CD14-positive monocyte (primary cell): ENCODE measurements at regions not wholly inside any gene's neighbourhood (a gene's known extent, or its start where the extent isn't known, plus 50 kb on each side); places are given as distances from the start of the nearest gene placed in this dataset.
"Not testable (repeated sequence)": the region's sequence is repeated elsewhere in the genome, so short reads cannot be mapped to it uniquely, and the experiment has no call there.

ENCODE experiments used
- DNase-seq, 3 donors: peaks; one replicate each; pipeline ENCODE4 v3.0.0-alpha.2; 2011 to 2022
- H2AFZ ChIP-seq: 2 replicates; pipeline ENCODE4 v1.6.0; 2012; ENCODE audit warnings: mild to moderate bottlenecking, low read depth, low read length, inconsistent platforms; ENCODE audit not compliant: insufficient read depth, poor library complexity, severe bottlenecking
- H3K27ac ChIP-seq, 2 donors: 1 replicate in 1 of 2; 2 replicates in 1 of 2; pipeline ENCODE4 v1.5.1; 2012 to 2013; ENCODE audit warnings: low read length in 2 of 2, control low read depth in 1 of 2, inconsistent platforms in 1 of 2, low read depth in 1 of 2, mild to moderate bottlenecking in 1 of 2
- H3K27me3 ChIP-seq, 2 donors: one replicate each; pipeline versions ENCODE4 v1.6.0 to v1.6.1; 2011 to 2013; ENCODE audit warnings: low read length in 2 of 2; ENCODE audit not compliant: control insufficient read depth in 2 of 2, insufficient read depth in 2 of 2
- H3K36me3 ChIP-seq, 2 donors: replicated peaks in 1 of 2; 1 replicate in 1 of 2; 2 replicates in 1 of 2; pipeline versions ENCODE4 v1.5.1 to v1.6.1; 2012 to 2013; ENCODE audit warnings: low read length in 2 of 2, control low read depth in 1 of 2, inconsistent platforms in 1 of 2, mild to moderate bottlenecking in 1 of 2; ENCODE audit not compliant: insufficient read depth in 2 of 2, control insufficient read depth in 1 of 2
- H3K4me1 ChIP-seq, 2 donors: 1 replicate in 1 of 2; 2 replicates in 1 of 2; pipeline versions ENCODE4 v1.5.1 to v1.6.1; 2012 to 2013; ENCODE audit warnings: low read length in 2 of 2, control low read depth in 1 of 2, inconsistent platforms in 1 of 2, mild to moderate bottlenecking in 1 of 2, moderate library complexity in 1 of 2; ENCODE audit not compliant: insufficient read depth in 2 of 2, control insufficient read depth in 1 of 2
- H3K4me2 ChIP-seq: replicated peaks from 2 replicates; pipeline ENCODE3; 2012; ENCODE audit warnings: low read length, moderate library complexity, mild to moderate bottlenecking; ENCODE audit not compliant: poor library complexity, severe bottlenecking; ENCODE audit errors: extremely low read depth
- H3K4me3 ChIP-seq, 3 experiments: fragments of 200-600 bp in 1 of 3; sonication (generic) in 1 of 3; replicated peaks in 1 of 3; 1 replicate in 2 of 3; 2 replicates in 1 of 3; pipeline ENCODE4 v1.5.1; 2011 to 2013; ENCODE audit warnings: low read length in 3 of 3, mild to moderate bottlenecking in 3 of 3, control low read depth in 2 of 3, low read depth in 2 of 3, inconsistent platforms in 1 of 3, moderate library complexity in 1 of 3
- H3K79me2 ChIP-seq: 2 replicates; pipeline ENCODE4 v1.6.0; 2012; ENCODE audit warnings: mild to moderate bottlenecking, control low read depth, inconsistent platforms, low read length, moderate library complexity; ENCODE audit not compliant: insufficient read depth
- H3K9ac ChIP-seq: 2 replicates; pipeline ENCODE4 v1.6.0; 2017; ENCODE audit warnings: low read length, mild to moderate bottlenecking; ENCODE audit not compliant: insufficient read depth, poor library complexity, severe bottlenecking
- H3K9me3 ChIP-seq, 2 donors: replicated peaks in 1 of 2; 1 replicate in 1 of 2; 2 replicates in 1 of 2; pipeline versions ENCODE4 v1.5.1 to v1.6.1; 2012 to 2013; ENCODE audit warnings: low read length in 2 of 2, control low read depth in 1 of 2; ENCODE audit not compliant: control insufficient read depth in 1 of 2, insufficient read depth in 1 of 2
- H4K20me1 ChIP-seq: 2 replicates; pipeline ENCODE4 v1.6.0; 2012; ENCODE audit warnings: mild to moderate bottlenecking, low read length, control low read depth, moderate library complexity; ENCODE audit not compliant: insufficient read depth
- H3K27ac Mint-ChIP-seq, 7 donors: one replicate each; pipeline ENCODE4 v1.8.0; 2020; ENCODE audit warnings: mild to moderate bottlenecking in 7 of 7, mixed read lengths in 7 of 7, moderate library complexity in 6 of 7, inconsistent platforms in 2 of 7
- H3K27me3 Mint-ChIP-seq, 3 donors: one replicate each; pipeline ENCODE4 v1.8.0; 2021 to 2022; ENCODE audit warnings: low read depth in 3 of 3, mild to moderate bottlenecking in 3 of 3, mixed read lengths in 3 of 3, moderate library complexity in 3 of 3, inconsistent platforms in 1 of 3
- H3K36me3 Mint-ChIP-seq, 2 donors: one replicate each; pipeline ENCODE4 v1.8.0; 2020; ENCODE audit warnings: mixed read lengths in 2 of 2, inconsistent platforms in 1 of 2, mild to moderate bottlenecking in 1 of 2
- H3K4me1 Mint-ChIP-seq: one replicate; pipeline ENCODE4 v1.8.0; 2020; ENCODE audit warnings: mild to moderate bottlenecking, mixed read lengths
- H3K4me3 Mint-ChIP-seq, 2 donors: one replicate each; pipeline ENCODE4 v1.8.0; 2020; ENCODE audit warnings: mild to moderate bottlenecking in 2 of 2, mixed read lengths in 2 of 2, moderate library complexity in 1 of 2
- H3K9me3 Mint-ChIP-seq, 7 donors: one replicate each; pipeline ENCODE4 v1.8.0; 2020 to 2022; ENCODE audit warnings: mixed read lengths in 7 of 7, mild to moderate bottlenecking in 6 of 7, moderate library complexity in 6 of 7, inconsistent platforms in 2 of 7
- WGBS: methylation state at CpG from one replicate; pipeline ENCODE4 v1.1.5; 2013; ENCODE audit warnings: missing lambda C conversion rate; ENCODE audit not compliant: insufficient coverage; 5-methylcytosine and 5-hydroxymethylcytosine counted together
- intact Hi-C, 2 donors: fragments of 100-400 bp; cut with micrococcal nuclease; formaldehyde crosslinking; loops; one replicate each; pipeline versions ENCODE4 v1.15.0 to v1.15.1; 2023
- TF ChIP-seq, protein P1 (sequence below): fragments of 200-600 bp; IDR thresholded peaks from one replicate; pipeline ENCODE4 v1.8.0; 2022; ENCODE audit warnings: antibody characterized with exemption, mild to moderate bottlenecking

GRCh38 chr18:38786906-38787305 lies 1221.3 kb upstream of the CELF4 start:
- H3K27ac Mint-ChIP-seq = no peak overlapping the region
- Histone ChIP-seq H3K79me2 (no peaks in the 10 kb centered on the region), H3K4me1 (no peaks in the 10 kb centered on the region), H3K9ac (no peak overlapping the region), H3K27me3 (no peaks in the 10 kb centered on the region), H4K20me1 (no peaks in the 10 kb centered on the region), H2AFZ (no peak overlapping the region), H3K4me3 (no peak overlapping the region), H3K9me3 (peaks cover 11 to 14% of the 10 kb centered on the region in 2 donors), H3K4me2 (no peak overlapping the region), H3K27ac (no peak overlapping the region), H3K36me3 (no peaks in the 10 kb centered on the region)
- DNase-seq = no peak
- no CpG with 5 or more reads among the region's 1 CpG for WGBS
- peaks cover 0 to 9% (median 6%) of the 10 kb centered on the region in 7 donors for H3K9me3 Mint-ChIP-seq
- no peaks in the 10 kb centered on the region for H3K4me1 Mint-ChIP-seq
- H3K4me3 Mint-ChIP-seq = no peak overlapping the region
- H3K27me3 Mint-ChIP-seq = no peaks in the 10 kb centered on the region
- TF ChIP-seq, protein P1, sequence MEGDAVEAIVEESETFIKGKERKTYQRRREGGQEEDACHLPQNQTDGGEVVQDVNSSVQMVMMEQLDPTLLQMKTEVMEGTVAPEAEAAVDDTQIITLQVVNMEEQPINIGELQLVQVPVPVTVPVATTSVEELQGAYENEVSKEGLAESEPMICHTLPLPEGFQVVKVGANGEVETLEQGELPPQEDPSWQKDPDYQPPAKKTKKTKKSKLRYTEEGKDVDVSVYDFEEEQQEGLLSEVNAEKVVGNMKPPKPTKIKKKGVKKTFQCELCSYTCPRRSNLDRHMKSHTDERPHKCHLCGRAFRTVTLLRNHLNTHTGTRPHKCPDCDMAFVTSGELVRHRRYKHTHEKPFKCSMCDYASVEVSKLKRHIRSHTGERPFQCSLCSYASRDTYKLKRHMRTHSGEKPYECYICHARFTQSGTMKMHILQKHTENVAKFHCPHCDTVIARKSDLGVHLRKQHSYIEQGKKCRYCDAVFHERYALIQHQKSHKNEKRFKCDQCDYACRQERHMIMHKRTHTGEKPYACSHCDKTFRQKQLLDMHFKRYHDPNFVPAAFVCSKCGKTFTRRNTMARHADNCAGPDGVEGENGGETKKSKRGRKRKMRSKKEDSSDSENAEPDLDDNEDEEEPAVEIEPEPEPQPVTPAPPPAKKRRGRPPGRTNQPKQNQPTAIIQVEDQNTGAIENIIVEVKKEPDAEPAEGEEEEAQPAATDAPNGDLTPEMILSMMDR = no peak
- H3K36me3 Mint-ChIP-seq = no peaks in the 10 kb centered on the region
- intact Hi-C loops = no loop called here

DNA sequence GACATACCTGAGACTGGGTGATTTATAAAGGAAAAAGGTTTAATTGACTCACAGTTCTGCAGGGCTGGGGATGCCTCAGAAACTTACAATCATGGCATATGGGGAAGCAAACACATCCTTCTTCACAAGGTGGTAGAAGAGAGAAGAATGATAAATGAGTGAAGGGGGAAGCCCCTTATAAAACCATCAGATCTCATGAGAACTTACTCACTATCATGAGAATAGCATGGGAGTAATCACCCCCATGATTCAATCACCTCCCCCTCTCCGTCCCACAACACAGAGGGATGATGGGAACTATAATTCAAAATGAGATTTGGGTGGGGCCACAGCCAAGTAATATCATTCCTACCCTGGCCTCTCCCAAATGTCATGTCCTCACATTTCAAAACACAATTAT lies 1206.0 kb upstream of the CELF4 start:
- H3K27ac ChIP-seq, H2AFZ ChIP-seq, H3K27me3 Mint-ChIP-seq, H3K27me3 ChIP-seq, H3K36me3 Mint-ChIP-seq, intact Hi-C loops, DNase-seq, H3K36me3 ChIP-seq, H3K4me3 Mint-ChIP-seq, H4K20me1 ChIP-seq, H3K9ac ChIP-seq, H3K27ac Mint-ChIP-seq, H3K4me3 ChIP-seq, H3K4me1 ChIP-seq, H3K79me2 ChIP-seq, H3K4me1 Mint-ChIP-seq, H3K4me2 ChIP-seq: not testable (repeated sequence)
- H3K9me3 Mint-ChIP-seq = peaks cover 3 to 23% (median 8%) of the 10 kb centered on the region in 7 donors
- WGBS = no CpG with 5 or more reads among the region's 1 CpG
- H3K9me3 ChIP-seq = peaks cover 9 to 10% of the 10 kb centered on the region in 2 donors
